Endometrium (tissue), 2 donors: ENCODE measurements at regions not wholly inside any gene's neighbourhood (a gene's known extent, or its start where the extent isn't known, plus 50 kb on each side); places are given as distances from the start of the nearest gene placed in this dataset.
"Not testable (repeated sequence)": the region's sequence is repeated elsewhere in the genome, so short reads cannot be mapped to it uniquely, and the experiment has no call there.

Experiments used
- FAIRE-seq: peaks from 2 replicates; lab custom pipeline; 2012; peaks lifted over from hg19 to GRCh38; lab: Jason Lieb, UNC
- donor health status: control.
- donor health status: control.

- no peak for FAIRE-seq
Measured at GRCh38 chr7:81433206-81433605, 336.6 kb downstream of the HGF start.

GRCh38 chr7:81430761-81431160 lies 339.1 kb downstream of the HGF start:
- FAIRE-seq: no peak

GRCh38 chr7:81430150-81430549 lies 339.7 kb downstream of the HGF start:
- no peak for FAIRE-seq

- FAIRE-seq: no peak
Measured at GRCh38 chr7:81427461-81427860, 342.4 kb downstream of the HGF start.

- FAIRE-seq: no peak
Measured at GRCh38 chr7:81420526-81421226, 349.2 kb downstream of the HGF start.

GRCh38 chr7:81419731-81420130 lies 350.1 kb downstream of the HGF start:
- FAIRE-seq: no peak

- FAIRE-seq: no peak
Measured at GRCh38 chr7:81416659-81417058, 353.2 kb downstream of the HGF start.

- no peak for FAIRE-seq
Measured at GRCh38 chr7:81415181-81415580, 354.7 kb downstream of the HGF start.

GRCh38 chr7:81414411-81414810 lies 355.4 kb downstream of the HGF start:
- no peak for FAIRE-seq

GRCh38 chr7:81410471-81411117 lies 359.3 kb downstream of the HGF start:
- peak; percentile 92 for FAIRE-seq

- FAIRE-seq: no peak
Measured at GRCh38 chr7:81408728-81409127, 361.1 kb downstream of the HGF start.

GRCh38 chr7:81407094-81407493 lies 362.8 kb downstream of the HGF start:
- no peak for FAIRE-seq

- FAIRE-seq: no peak
Measured at GRCh38 chr7:81404669-81405068, 365.2 kb downstream of the HGF start.

- FAIRE-seq: no peak
Measured at GRCh38 chr7:81402227-81402626, 367.6 kb downstream of the HGF start.

GRCh38 chr7:81399471-81399870 lies 370.4 kb downstream of the HGF start:
- no peak for FAIRE-seq

- no peak for FAIRE-seq
Measured at GRCh38 chr7:81394029-81394428, 375.8 kb downstream of the HGF start.

- peak; percentile 33 for FAIRE-seq
Measured at GRCh38 chr7:81393018-81393417, 376.8 kb downstream of the HGF start.

- peak; percentile 65 for FAIRE-seq
Measured at GRCh38 chr7:81385370-81385769, 384.5 kb downstream of the HGF start.

GRCh38 chr7:81383846-81384245 lies 386.0 kb downstream of the HGF start:
- no peak for FAIRE-seq

GRCh38 chr7:81374641-81375040 lies 395.2 kb downstream of the HGF start:
- not testable (repeated sequence) for FAIRE-seq

- FAIRE-seq: no peak
Measured at GRCh38 chr7:81370822-81371221, 399.0 kb downstream of the HGF start.

GRCh38 chr7:81367326-81367931 lies 402.4 kb downstream of the HGF start:
- FAIRE-seq: no peak

- peak; percentile 31 for FAIRE-seq
Measured at GRCh38 chr7:81366546-81366945, 403.3 kb downstream of the HGF start.
